ENCODE measurements at regions not wholly inside any gene's neighbourhood (a gene's known extent, or its start where the extent isn't known, plus 50 kb on each side); places are given as distances from the start of the nearest gene placed in this dataset.

DNA sequence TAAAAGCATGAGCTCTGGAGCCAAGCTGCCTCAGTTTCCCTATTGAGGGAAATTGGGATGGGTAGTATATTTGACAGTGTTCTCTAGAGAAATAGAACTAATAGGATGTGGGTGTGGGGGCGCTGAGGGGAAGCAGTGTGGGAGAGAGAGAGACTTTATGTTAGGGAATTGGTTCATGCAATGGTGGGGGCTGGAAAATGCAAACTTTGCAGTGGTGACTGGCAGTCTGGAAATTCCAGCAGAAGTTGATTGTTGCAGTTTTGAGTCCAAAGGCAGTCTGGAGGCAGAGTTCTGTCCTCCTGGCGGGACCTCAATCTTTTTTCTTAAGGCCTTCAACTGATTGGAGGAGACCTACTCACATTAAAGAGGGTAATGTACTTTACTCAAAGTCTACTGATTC, 59.4 kb upstream of the SYT13 start:
- TF ChIP-seq, protein P1, sequence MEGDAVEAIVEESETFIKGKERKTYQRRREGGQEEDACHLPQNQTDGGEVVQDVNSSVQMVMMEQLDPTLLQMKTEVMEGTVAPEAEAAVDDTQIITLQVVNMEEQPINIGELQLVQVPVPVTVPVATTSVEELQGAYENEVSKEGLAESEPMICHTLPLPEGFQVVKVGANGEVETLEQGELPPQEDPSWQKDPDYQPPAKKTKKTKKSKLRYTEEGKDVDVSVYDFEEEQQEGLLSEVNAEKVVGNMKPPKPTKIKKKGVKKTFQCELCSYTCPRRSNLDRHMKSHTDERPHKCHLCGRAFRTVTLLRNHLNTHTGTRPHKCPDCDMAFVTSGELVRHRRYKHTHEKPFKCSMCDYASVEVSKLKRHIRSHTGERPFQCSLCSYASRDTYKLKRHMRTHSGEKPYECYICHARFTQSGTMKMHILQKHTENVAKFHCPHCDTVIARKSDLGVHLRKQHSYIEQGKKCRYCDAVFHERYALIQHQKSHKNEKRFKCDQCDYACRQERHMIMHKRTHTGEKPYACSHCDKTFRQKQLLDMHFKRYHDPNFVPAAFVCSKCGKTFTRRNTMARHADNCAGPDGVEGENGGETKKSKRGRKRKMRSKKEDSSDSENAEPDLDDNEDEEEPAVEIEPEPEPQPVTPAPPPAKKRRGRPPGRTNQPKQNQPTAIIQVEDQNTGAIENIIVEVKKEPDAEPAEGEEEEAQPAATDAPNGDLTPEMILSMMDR (conservative IDR thresholded peaks at IDR 0.05) = no peak
- no peak for TF ChIP-seq ZFX (IDR thresholded peaks at IDR 0.05)

Measured in C4-2B (cell line).